ENCODE measurements at regions not wholly inside any gene's neighbourhood (a gene's known extent, or its start where the extent isn't known, plus 50 kb on each side); places are given as distances from the start of the nearest gene placed in this dataset.

DNA sequence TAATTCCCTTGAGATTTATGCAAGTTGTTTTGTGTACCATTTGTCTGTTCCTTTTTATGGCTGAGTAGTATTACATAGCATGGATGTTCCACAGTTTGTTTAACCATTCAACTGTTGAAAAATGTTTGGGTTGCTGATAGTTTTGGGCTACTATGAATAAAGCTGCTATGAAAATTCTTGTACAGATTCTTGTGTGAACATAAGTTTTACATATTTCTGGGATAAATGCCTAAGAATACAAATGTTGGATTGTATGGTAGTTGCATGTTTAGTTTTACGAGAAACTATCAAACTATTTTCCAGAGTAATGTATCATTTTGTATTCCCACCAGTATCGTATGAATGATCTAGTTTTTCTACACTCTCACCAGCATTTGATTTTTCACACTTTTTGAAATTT lies 407.3 kb downstream of the PLCL1 start:
- Histone ChIP-seq H3K27me3 (ENCODE audit: insufficient read depth, insufficient read length) (no peaks in the 10 kb centered on the region), H3K4me3 (ENCODE audit: insufficient read length, low read depth) (no peak overlapping the region), H3K36me3 (ENCODE audit: insufficient read depth, insufficient read length, low read length) (no peaks in the 10 kb centered on the region), H3K4me1 (ENCODE audit: insufficient read depth, insufficient read length) (no peaks in the 10 kb centered on the region), H3K9me3 (ENCODE audit: insufficient read depth, low read length) (no peaks in the 10 kb centered on the region), H3K9ac (ENCODE audit: insufficient read length, low read depth) (no peak overlapping the region)
- no peak for TF ChIP-seq YY1 (IDR thresholded peaks at IDR 0.05; ENCODE audit: insufficient read depth, insufficient read length)
- no peak for TF ChIP-seq SUZ12 (IDR thresholded peaks at IDR 0.05; ENCODE audit: extremely low read depth, insufficient read depth, insufficient read length)
- no peak for TF ChIP-seq ZNF274 (IDR thresholded peaks at IDR 0.05; ENCODE audit: low read depth, low read length)
- DNase-seq (ENCODE audit: low read depth, low spot score) = no peak

- Histone ChIP-seq H3K36me3 (ENCODE audit: insufficient read depth, insufficient read length, low read length) (no peaks in the 10 kb centered on the region), H3K4me3 (ENCODE audit: insufficient read length, low read depth) (no peak overlapping the region), H3K9ac (ENCODE audit: insufficient read length, low read depth) (no peak overlapping the region), H3K27me3 (ENCODE audit: insufficient read depth, insufficient read length) (no peaks in the 10 kb centered on the region), H3K4me1 (ENCODE audit: insufficient read depth, insufficient read length) (no peaks in the 10 kb centered on the region), H3K9me3 (ENCODE audit: insufficient read depth, low read length) (no peaks in the 10 kb centered on the region)
- TF ChIP-seq ZNF274 (IDR thresholded peaks at IDR 0.05; ENCODE audit: low read depth, low read length) (no peak), SUZ12 (IDR thresholded peaks at IDR 0.05; ENCODE audit: extremely low read depth, insufficient read depth, insufficient read length) (no peak), YY1 (IDR thresholded peaks at IDR 0.05; ENCODE audit: insufficient read depth, insufficient read length) (no peak)
- DNase-seq (ENCODE audit: low read depth, low spot score) = no peak
Observed at GRCh38 chr2:198203336-198204069, 399.1 kb downstream of the PLCL1 start.
